AG04449 (cell line): ENCODE measurements at regions not wholly inside any gene's neighbourhood (a gene's known extent, or its start where the extent isn't known, plus 50 kb on each side); places are given as distances from the start of the nearest gene placed in this dataset.
"Not testable (repeated sequence)": the region's sequence is repeated elsewhere in the genome, so short reads cannot be mapped to it uniquely, and the experiment has no call there.

Experiments used
- CTCF ChIA-PET: fragments of 350-600 bp; formaldehyde crosslinking; extraction: SDS; loops from one replicate; lab custom pipeline; 2021; ENCODE audit warnings: antibody characterized with exemption; lab: Yijun Ruan, JAX
- POLR2A ChIA-PET: fragments of 400-600, 350-600 bp; formaldehyde crosslinking; extraction: SDS; loops from one replicate; lab custom pipeline; 2020; ENCODE audit warnings: antibody characterized with exemption, inconsistent platforms; lab: Yijun Ruan, JAX
- DNase-seq: peaks from one replicate; pipeline ENCODE4 v3.0.0-alpha.2; 2010; ENCODE audit warnings: low read depth, low spot score
- H3K4me3 ChIP-seq: 2 replicates; pipeline ENCODE4 v1.5.1; 2011; ENCODE audit warnings: low read depth, mild to moderate bottlenecking, control low read depth, low read length
- TF ChIP-seq, protein P1 (sequence below): IDR thresholded peaks from one replicate; pipeline ENCODE4 v1.5.1; 2011; ENCODE audit warnings: mild to moderate bottlenecking, moderate library complexity, low read length, control low read depth, inconsistent platforms; ENCODE audit not compliant: insufficient read depth; ENCODE audit errors: missing control alignments

DNA sequence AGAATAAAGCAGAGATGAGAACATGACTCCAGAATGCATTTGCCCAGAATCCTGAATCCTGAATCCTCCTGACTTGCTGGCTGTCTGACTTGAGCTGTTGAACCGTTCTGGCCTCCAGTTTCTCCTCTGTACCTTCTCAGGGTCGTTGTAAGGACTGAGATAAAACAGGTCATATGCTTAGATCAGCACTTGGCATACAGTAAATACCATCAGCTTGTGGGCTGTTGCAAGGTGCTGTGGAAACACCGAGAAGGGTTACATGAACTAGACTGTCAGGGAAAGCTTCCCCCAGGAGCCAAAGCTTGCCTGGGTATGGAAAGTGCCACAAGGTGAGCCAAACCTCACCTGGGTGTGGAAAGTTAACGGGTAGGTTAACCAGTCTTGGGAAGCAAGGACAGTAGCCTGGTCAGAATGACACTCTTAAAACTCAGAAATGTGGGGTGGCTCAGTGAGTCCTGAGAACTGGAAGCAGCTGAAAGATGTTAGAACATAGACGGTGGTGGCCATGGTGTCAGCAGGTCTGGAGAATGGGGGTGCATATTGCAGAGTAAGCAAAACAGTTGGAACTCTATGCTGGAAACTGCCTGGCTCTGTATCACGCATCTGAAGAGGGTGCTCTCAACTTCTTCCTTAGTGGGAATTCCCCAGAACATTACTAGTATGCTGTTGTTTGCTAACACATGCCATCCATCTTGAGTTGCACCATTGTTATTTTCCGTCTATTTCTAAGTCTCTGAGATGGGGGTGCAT, 105.3 kb upstream of the DYRK2 start:
- no peak overlapping the region for H3K4me3 ChIP-seq
- no peak for DNase-seq
- TF ChIP-seq, protein P1, sequence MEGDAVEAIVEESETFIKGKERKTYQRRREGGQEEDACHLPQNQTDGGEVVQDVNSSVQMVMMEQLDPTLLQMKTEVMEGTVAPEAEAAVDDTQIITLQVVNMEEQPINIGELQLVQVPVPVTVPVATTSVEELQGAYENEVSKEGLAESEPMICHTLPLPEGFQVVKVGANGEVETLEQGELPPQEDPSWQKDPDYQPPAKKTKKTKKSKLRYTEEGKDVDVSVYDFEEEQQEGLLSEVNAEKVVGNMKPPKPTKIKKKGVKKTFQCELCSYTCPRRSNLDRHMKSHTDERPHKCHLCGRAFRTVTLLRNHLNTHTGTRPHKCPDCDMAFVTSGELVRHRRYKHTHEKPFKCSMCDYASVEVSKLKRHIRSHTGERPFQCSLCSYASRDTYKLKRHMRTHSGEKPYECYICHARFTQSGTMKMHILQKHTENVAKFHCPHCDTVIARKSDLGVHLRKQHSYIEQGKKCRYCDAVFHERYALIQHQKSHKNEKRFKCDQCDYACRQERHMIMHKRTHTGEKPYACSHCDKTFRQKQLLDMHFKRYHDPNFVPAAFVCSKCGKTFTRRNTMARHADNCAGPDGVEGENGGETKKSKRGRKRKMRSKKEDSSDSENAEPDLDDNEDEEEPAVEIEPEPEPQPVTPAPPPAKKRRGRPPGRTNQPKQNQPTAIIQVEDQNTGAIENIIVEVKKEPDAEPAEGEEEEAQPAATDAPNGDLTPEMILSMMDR: no peak
- ChIA-PET CTCF (no interaction called here), POLR2A (no interaction called here)

DNA sequence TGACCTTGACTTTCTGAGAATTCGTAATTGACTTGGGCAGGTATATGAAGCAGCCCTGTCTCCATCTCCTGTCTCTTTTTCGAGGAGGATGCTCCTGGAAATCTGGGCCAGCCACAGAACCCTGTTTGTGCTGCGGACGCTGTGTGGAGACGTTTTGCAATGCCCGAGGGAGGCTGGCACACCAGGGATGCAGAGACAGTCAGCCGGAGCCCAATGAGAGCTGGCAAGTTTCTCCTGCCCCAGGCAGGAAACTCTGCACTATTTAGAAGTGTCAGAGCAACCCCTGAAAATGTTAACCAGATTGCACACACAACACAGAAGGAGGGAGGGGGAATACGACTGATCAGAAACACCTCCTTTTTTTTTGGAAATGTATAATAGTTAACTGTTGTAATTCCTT, 103.2 kb upstream of the DYRK2 start:
- ChIA-PET CTCF (no interaction called here), POLR2A (no interaction called here)
- TF ChIP-seq, protein P1: no peak
- no peak overlapping the region for H3K4me3 ChIP-seq
- DNase-seq: no peak

DNA sequence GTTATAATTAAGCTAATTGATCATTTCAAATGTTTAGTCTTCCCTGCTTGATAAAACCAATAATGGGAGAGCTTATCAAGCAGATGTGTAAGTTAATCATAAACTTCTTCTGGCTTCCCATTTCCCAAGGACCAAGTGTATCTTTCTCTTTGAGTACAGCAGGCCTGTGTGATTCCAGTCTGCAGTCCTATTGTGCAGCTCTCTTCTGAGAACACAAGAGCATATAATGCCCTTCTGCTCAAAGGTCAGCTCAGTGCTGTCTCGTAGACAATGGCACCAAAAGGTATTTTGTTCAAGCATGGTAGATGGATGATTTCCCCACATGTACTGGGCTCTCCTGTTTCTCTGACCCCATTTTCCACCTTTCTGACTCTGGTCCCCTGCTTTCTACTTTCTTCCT, 101.8 kb upstream of the DYRK2 start:
- DNase-seq: no peak
- H3K4me3 ChIP-seq: no peak overlapping the region
- CTCF ChIA-PET: interaction anchor here (0.9 kb wide), 1 partner anchor 12 kb away, joined by 3 read pairs; no protein-coding TSS in a partner anchor
- POLR2A ChIA-PET: no interaction called here
- TF ChIP-seq, protein P1: no peak

DNA sequence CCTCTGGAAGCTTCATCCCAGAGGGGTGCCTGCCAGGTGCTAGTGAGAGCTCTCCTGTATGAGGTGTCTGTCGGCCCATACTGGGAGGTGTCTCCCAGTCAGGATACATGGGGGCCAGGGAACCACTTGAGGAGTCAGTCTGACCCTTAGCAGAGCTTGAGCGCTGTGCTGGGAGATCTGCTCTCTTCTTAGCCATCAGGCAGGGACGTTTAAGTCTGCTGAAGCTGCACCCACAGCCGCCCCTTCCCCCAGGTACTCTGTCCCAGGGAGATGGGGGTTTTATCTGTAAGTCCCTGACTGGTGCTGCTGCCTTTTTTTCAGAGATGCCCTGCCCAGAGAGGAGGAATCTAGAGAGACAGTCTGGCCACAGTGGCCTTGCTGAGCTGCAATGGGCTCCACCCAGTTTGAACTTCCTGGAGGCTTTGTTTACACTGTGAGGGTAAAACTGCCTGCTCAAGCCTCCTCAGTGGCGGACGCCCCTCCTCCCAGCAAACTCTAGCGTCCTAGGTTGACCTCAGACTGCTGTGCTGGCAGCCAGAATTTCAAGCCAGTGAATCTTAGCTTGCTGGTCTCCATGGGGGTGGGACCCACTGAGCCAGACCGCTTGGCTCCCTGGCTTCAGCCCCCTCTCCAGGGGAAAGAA, 93.3 kb upstream of the DYRK2 start:
- POLR2A ChIA-PET, DNase-seq, H3K4me3 ChIP-seq: not testable (repeated sequence)
- CTCF ChIA-PET: interaction anchor here (0.6 kb wide), 1 partner anchor 115 kb away, joined by 3 read pairs; no protein-coding TSS in a partner anchor

DNA sequence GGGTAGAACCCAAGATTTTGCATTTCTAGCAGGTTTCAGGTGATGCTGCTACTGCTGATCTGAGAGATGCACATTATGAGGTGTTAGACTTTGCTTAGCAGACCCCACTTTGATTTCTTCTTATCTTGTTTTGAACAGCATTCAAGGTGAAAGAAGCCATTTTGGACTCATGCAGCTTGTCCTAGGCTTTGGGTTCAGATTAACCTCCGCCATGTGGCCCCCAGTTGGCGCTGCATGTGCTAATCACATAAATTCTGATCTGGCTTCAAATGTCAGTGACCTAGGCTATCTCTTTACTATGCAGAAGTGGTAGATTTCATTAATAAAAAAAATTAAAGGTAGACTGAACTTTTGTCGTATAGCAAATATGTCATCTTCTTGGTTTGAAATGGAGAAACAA, 89.8 kb upstream of the DYRK2 start:
- TF ChIP-seq, protein P1: no peak
- no peak for DNase-seq
- CTCF ChIA-PET: no interaction called here
- POLR2A ChIA-PET: no interaction called here
- H3K4me3 ChIP-seq: no peak overlapping the region

GRCh38 chr12:67559751-67560150, 88.8 kb upstream of the DYRK2 start:
- TF ChIP-seq, protein P1: no peak
- ChIA-PET CTCF (no interaction called here), POLR2A (no interaction called here)
- no peak for DNase-seq
- no peak overlapping the region for H3K4me3 ChIP-seq
